HG03159 (cell line): ENCODE measurements at regions not wholly inside any gene's neighbourhood (a gene's known extent, or its start where the extent isn't known, plus 50 kb on each side); places are given as distances from the start of the nearest gene placed in this dataset.

Experiments used
- ATAC-seq: cut with Tn5 transposase; IDR thresholded peaks from one replicate; pipeline ENCODE4 v1.9.1; 2021; ENCODE audit warnings: mild to moderate bottlenecking, moderate library complexity; ENCODE audit not compliant: unreplicated experiment

DNA sequence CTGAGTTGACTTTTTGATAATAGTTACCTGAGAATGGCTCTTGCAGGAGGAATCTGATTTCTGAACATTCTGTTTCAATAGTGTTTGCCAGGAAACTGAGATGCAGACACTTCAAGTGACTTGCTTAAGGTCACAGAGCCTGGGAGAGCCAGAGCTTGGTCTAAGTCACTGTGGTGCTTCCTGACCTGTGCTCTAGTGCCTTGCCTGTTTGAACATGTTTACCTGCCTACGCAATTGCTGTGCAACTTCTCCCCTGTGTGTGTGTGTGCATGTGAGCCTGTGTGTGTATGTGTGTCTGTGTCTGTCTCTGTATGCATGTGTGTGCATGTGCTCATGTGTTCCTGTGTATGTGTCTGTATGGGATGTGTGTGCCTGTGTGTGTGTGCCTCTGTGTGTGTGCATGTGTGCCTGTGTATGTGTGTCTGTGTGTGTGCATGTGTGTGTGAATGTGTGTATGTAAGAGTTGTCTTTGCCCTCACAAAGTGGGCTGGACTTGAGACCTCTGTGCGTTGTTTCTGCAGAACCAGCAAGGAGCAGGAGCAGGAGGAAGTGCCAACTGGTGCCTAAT lies 185.8 kb downstream of the GADD45G start:
- no peak for ATAC-seq

GRCh38 chr9:89791754-89792153 lies 186.9 kb downstream of the GADD45G start:
- no peak for ATAC-seq

- ATAC-seq: no peak
These were observed 187.6 kb downstream of the GADD45G start for GRCh38 chr9:89792189-89793123.

DNA sequence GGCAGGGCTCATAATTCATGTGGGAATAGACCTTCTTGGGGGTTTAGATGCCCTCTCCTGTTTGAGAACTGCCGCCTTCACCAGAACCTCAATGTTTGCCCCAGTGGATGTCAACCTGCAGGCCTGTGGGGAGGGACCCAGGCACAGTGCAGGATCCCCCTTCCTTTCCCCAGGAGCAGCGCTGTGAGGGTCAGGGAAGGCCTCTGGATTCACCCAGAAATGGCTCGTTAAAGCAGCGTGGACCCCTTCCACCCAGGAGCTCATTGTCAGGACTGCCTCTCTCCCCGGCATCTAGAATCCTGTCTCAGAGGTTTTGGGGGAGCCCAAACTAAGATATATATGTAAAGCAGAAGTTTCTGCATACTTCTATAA lies 188.3 kb downstream of the GADD45G start:
- no peak for ATAC-seq

GRCh38 chr9:89793551-89793950 lies 188.7 kb downstream of the GADD45G start:
- ATAC-seq: no peak

- no peak for ATAC-seq
These were observed 190.1 kb downstream of the GADD45G start for GRCh38 chr9:89794918-89795317.

- ATAC-seq: no peak
These were observed 190.9 kb downstream of the GADD45G start for GRCh38 chr9:89795538-89796195.

DNA sequence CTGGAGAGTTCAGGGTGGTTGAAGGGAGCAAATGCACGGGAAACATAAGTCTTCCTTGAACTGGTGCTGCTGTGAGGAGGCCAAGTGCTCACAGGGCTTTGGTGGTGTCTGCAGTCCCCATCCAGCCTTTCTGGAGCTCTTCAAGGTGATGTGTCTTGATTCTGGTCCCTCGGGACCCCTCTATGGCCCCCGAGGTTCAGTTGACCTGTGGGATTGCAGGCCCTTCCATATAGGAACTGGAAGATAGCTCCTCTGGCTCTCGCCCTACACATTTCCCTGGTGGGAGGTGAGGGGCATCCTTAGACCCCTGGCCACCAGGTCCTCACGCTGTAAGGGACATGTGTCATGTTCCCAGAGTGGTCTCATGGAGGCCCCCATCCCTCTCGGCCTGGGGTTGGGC lies 191.8 kb downstream of the GADD45G start:
- no peak for ATAC-seq

GRCh38 chr9:89797255-89797654 lies 192.4 kb downstream of the GADD45G start:
- no peak for ATAC-seq

DNA sequence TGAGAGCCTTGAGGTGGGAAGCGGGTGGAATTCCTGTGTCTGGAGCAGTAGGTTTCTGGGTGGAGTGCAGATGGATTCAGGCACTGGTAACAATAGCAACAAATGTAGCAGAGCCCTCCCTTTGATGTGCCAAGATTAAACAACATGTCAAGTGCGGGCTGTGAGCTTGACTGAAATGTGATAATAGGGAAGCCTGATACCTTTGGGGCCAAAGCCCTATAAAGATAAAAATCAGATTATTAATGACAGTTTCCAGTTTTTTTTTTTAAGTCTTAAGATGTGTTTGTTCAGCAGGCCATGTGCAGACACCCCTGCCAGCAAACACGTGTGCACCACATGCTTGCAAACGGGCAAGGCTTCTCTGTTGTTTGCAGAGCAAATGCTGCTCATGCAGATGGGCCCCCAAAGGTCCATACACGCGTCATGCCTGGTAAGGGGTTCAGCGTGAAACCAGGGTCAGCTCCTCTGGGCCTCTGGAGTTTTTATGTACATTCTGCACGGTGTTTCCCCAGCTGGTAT lies 193.2 kb downstream of the GADD45G start:
- no peak for ATAC-seq

GRCh38 chr9:89798547-89799120 lies 193.8 kb downstream of the GADD45G start:
- ATAC-seq: no peak

- no peak for ATAC-seq
These were observed 194.4 kb downstream of the GADD45G start for GRCh38 chr9:89799221-89799620.

DNA sequence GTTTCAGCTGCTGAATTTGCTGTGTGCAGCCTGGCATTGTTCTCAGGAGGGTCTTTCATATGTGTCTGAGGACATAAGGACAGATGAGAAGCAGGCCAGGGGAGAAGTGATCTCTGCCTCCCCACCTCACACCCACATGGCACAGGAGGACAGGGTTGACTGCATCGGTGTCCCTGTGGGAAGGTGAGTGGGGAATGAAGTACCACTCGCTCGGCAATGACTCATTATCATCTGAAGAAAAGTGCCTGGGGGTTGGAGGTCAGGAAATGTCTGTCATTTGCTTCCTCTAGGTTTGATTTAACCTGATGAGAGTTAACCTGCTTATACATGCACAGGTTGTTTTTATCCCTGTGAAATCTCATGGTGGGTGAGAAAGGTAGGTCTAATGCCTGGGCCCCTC lies 195.0 kb downstream of the GADD45G start:
- ATAC-seq: no peak

- no peak for ATAC-seq
These were observed 196.5 kb downstream of the GADD45G start for GRCh38 chr9:89801341-89801740.

GRCh38 chr9:89801742-89802670 lies 197.2 kb downstream of the GADD45G start:
- no peak for ATAC-seq

GRCh38 chr9:89802781-89803355 lies 198.1 kb downstream of the GADD45G start:
- no peak for ATAC-seq

GRCh38 chr9:89803403-89803802 lies 198.6 kb downstream of the GADD45G start:
- no peak for ATAC-seq

- ATAC-seq: no peak
These were observed 200.1 kb downstream of the GADD45G start for GRCh38 chr9:89804766-89805531.
